GM23248 (cell line): ENCODE measurements at regions not wholly inside any gene's neighbourhood (a gene's known extent, or its start where the extent isn't known, plus 50 kb on each side); places are given as distances from the start of the nearest gene placed in this dataset.

Source experiments
- EZH2 ChIP-seq: fragments of 200-600 bp; sonication (generic); IDR thresholded peaks from 2 replicates; pipeline ENCODE4 v1.6.1; 2018; ENCODE audit warnings: antibody characterized with exemption, mild to moderate bottlenecking; ENCODE audit not compliant: insufficient read depth, poor library complexity, severe bottlenecking
- EZH2phosphoT487 ChIP-seq: fragments of 200-600 bp; sonication (generic); IDR thresholded peaks from 2 replicates; pipeline ENCODE4 v1.6.1; 2018; ENCODE audit warnings: antibody characterized with exemption, moderate library complexity, mild to moderate bottlenecking, low read depth; ENCODE audit not compliant: insufficient read depth

DNA sequence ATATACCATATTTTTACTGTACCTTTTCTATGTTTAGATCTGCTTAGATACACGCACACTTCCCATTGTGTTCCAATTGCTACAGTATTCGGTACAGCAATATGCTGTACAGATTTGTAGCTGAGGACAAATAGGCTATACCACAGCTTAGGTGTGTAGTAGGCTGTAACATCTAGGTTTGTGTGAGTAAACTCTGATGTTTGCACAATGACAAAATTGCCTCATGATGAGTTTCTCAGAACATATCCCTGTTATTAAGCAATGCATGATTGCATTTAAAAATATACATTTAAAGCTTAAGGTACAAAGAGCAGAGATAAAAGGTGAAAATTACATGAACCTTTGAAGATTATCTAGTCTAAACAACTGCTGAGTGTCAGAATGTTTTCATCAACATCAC, 181.7 kb downstream of the ADGRA3 start:
- TF ChIP-seq EZH2 (no peak), EZH2phosphoT487 (no peak)
